COLO829 (cell line): ENCODE measurements at regions not wholly inside any gene's neighbourhood (a gene's known extent, or its start where the extent isn't known, plus 50 kb on each side); places are given as distances from the start of the nearest gene placed in this dataset.
A peak's percentile ranks its signal among the peaks of the same experiment; 100 is the strongest.

ENCODE experiments used
- DNase-seq: peaks from one replicate; pipeline ENCODE4 v3.0.0; 2012; ENCODE audit warnings: low spot score

DNA sequence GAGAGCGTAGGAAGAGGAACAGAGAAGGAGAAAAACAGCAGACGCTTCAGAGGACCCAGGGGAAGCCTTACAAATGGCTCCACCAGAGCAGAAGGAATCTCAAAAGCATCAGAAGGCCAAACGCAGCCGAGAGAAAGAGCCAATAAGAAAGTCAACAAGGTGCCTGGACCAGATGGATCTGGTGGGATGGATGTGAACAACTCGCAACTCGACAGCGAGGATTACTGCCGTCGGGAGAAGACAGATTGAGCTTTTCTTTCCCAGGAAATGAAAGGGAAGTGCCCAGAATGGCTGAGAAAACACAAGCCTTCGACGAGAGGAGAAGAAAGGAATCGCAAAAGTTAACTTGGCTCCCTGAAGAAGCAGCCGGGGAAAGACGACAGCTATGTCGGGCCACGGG, 132.8 kb upstream of the MGMT start:
- DNase-seq, result no peak

DNA sequence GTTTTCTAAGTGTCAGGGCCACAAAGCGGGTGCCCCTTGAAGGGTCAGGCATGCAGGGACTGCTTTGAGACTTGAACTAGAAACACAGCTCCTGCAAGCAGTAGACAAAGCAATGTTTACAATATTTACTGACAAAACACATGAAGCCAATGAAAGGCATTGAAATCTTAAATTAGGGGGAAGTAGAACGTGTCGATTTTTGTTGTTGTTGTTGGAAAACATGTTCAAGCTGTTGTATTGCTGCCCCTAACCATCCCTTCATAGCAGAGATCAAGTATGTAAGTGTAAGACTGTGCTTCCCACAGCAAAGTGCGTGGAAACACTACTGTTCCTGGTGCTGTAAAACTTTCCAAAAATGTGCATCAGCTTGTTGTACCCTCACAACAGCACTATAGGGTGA, 131.6 kb upstream of the MGMT start:
- DNase-seq, result no peak

- DNase-seq, result no peak
Measured at GRCh38 chr10:129335942-129336341, 131.1 kb upstream of the MGMT start.

DNA sequence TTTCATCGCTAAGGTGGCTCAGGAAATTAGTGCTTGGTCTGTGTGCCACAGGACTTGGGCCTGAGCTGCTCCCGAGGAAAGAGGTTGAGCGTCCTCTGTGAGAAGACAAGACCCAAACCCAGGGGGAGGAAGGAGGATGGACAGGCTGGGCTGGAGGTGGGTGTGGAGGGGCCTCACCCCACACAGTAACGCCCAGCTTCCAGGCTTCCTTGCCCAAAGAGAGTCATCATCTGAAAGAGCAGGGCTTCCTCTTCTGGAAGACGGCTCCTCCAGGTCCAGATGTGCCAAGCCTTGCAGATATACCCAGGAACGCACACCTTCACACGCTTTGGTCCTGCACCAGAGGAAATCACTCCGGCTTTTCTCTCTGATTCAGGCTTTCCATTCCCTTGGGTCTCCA, 127.8 kb upstream of the MGMT start:
- DNase-seq, result no peak

GRCh38 chr10:129339841-129340240, 127.2 kb upstream of the MGMT start:
- DNase-seq, result no peak

DNA sequence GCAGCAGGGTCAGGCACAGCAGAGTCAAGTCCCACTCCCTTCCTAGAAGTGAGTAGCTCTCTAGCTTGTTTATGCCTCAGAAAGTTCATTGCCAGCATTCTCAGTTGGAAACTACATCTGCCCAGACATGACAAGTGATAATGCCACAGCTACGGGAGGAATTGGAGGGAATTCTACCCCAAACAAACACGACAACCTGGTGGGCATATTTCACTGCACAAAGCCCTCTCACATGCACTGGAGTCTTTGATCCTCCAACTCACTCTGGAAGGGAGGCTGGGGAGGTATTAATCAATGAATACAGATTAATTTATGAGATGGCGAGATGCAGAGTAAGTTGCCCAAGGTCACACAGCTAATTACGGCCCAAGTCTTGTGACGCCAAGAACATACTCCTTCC, 126.0 kb upstream of the MGMT start:
- DNase-seq, result no peak

- DNase-seq, result no peak
Measured at GRCh38 chr10:129342385-129342784, 124.7 kb upstream of the MGMT start.

- no peak for DNase-seq
Measured at GRCh38 chr10:129343141-129343540, 123.9 kb upstream of the MGMT start.

DNA sequence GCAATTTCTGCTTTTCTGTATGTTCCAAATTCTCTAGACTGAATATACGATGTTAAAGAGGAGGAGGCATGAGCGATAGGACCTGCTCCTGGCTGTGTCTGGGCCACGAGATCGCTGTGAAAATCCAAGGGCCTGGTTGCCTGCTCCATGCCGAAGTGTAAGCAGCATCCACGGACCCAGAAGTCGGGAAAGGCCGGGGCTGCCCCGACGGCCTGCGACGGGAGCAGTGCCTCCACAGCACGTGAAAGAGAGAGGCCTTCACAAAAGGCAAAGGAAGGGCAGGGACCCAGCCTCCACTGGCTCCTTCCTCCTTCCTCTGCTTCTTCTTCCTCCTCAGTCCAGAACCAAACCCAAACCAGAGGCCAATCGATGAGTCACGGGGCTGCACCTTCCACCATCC, 122.9 kb upstream of the MGMT start:
- no peak for DNase-seq

- DNase-seq, result no peak
Measured at GRCh38 chr10:129344731-129345355, 122.2 kb upstream of the MGMT start.

- DNase-seq, result no peak
Measured at GRCh38 chr10:129345763-129346162, 121.3 kb upstream of the MGMT start.

- no peak for DNase-seq
Measured at GRCh38 chr10:129350690-129351089, 116.4 kb upstream of the MGMT start.

- DNase-seq, result no peak
Measured at GRCh38 chr10:129353101-129353500, 113.9 kb upstream of the MGMT start.

DNA sequence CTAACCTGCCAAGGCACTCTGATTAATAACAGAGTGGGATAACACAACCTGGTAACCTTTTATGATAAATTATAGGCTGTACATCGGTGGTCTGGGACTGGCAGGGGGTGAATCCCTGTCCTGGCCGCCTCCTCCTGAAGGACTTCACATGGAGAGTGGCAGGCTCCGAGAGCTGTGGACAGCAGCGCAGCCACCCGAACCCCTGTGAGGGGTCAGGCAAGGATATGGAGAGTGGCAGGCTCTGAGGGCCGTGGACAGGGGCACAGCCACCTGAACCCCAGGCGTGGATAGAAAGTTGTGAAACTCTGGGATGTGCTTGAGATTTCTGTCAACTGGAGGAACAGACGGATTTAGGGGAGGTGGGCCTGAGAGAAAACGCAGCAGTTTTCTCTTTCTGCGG, 107.0 kb upstream of the MGMT start:
- no peak for DNase-seq

DNA sequence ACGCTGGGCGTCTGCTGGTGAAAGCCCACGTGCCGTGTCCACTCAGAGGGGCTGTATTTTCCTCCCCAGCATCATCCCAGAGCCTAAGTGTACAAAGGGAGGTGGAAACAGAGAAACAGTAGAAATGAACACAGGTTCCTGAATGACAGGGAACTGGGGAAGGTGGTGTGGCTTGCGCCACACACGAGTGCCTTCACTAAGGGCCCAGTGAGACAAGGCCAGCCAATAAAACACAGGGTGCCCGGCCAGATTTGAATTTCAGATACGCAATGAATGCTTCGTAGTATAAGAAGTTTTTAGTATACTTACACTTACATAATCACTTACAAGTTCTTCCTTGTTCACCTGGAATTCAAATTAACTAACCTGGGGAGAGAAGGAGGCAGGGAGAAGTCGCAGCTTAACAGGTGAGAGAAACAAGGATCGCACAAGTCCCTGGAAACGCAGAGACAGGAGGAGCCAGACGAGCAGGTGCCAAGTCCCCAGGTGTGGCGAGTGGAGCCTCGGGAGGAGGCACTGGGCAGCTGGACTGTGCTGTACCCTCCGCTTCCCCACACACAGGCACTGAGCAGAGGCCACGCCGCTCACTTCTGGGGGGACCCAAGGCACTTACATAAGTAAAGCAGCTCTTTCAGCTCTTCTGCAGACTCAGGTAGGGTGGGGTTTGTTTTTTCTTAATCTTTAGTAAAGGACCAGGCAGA, 105.2 kb upstream of the MGMT start:
- no peak for DNase-seq

DNA sequence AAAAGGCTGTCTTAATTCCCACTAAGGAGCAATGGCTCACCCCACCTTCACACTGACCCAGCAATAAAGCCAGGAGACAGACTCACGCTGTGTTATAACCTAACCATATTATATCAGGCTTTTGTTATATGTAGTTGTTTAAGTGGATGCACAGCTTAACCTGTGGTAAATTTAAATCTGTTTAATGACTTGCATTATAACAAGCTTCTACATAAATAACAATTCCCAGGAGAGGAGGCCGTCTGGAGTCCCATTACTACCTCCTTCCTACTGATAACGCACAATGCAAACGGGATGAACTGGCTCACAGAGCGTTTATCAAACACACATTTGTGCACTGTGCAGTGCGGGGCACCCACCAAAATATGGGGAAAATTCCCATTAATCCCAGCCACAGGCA, 102.1 kb upstream of the MGMT start:
- DNase-seq, result no peak

DNA sequence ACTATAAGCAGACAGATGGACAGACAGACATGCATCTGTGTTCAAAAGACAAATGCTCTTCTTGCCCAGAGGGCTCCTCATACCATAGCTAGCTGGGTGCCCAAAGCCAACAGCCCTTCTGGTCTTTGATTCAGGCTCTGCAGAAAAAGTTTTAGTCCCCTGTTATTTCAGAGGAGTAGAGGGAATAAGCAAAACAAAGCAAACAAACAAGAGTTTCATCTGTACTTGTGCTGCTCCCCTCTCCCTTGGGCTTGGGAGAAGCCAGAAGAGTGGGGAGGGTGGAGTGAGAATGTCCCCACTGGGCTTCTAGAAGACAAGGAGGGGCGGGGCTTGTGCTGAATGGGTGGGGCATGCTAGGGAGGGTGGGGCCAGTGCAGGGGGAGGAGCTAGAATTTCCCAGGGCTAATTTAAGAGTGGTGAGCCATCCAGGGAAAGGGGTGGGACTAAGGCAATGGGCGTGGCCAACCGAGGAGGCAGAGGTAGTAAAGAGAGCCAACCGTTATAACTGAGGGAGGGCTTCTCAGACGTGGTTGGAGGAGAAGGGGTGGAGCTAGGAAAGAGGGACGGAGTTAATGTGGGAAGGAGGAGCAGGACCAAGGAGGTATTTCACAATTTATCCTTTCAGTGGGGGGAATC, 101.2 kb upstream of the MGMT start:
- peak; percentile 6 for DNase-seq

GRCh38 chr10:129366450-129366849, 100.6 kb upstream of the MGMT start:
- DNase-seq, result no peak

GRCh38 chr10:129369566-129369965, 97.5 kb upstream of the MGMT start:
- no peak for DNase-seq

DNA sequence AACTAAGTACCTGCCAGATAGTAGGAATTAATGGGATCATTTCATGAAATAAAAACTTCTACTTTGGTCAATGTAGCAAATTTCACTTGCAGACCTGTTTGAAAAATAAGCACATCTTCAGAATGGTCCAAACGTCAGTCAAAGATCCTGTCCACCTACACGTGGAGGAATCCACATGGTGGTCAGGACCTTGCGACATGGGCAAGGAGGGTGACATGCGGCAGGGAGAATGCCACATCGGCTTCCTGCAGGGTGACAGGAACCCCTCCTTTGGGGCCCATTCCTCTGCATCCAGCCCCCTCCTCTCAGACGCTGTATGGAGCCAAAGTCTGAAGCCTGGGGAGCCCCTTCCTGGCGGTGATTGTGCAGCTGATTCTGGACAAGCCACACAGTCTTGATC, 95.5 kb upstream of the MGMT start:
- DNase-seq, result no peak

- no peak for DNase-seq
Measured at GRCh38 chr10:129372172-129372571, 94.9 kb upstream of the MGMT start.

DNA sequence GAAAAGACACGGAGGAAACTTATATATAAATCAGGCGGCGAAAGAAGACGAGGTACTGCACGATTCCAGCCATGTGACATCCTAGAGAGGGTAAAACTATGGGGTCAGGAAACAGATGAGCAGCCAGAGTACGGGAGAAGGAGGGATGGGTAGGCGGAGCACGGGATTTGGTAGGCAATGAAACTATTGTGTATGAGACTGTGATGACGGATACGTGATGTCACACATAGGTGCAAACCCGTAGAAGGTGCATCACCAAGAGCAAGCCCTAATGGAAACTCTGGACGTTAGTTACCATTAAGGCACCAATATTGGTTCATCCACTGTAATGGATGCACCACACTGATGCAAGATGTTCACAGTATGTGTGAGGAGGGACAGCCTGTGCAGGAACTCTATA, 93.8 kb upstream of the MGMT start:
- DNase-seq, result no peak

DNA sequence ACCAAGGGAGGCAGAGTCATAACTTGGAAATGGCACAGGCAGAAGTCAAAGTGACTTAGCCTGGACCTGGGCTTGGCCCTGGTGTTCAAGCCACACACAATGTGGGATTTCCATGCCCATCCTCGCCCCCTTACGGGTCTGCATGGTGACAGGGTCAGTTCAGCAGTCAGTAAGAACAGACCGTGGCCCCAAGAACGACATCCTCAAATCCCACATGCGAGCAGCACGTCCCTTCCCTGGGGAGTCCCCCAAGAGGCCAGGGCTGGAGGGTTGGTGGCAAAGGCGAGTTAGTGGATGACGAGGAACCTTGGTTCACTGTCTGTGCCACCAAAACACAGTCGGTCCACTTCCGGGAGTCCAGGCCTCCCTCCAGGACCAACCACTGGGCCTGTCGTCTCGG, 93.3 kb upstream of the MGMT start:
- DNase-seq, result no peak

- no peak for DNase-seq
Measured at GRCh38 chr10:129375171-129375570, 91.9 kb upstream of the MGMT start.
